ENCODE measurements at regions not wholly inside any gene's neighbourhood (a gene's known extent, or its start where the extent isn't known, plus 50 kb on each side); places are given as distances from the start of the nearest gene placed in this dataset.

DNA sequence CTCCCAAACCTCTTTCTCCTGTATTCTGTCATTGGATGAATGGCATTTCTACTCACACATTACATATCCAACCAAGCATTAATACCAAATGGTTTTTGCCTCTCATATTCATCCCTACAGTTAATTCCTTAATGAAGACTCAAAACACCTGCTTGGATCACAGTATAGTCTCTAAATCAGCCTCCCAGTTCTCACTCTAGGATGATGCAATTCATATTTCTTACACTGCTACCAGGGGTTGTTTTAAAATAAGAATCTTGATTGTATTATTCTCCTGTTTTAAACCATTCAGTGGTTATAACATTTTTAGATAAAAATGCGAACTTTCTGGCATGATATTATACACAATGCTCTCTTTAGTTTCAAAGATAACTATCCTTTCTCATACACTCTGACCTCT lies 281.4 kb upstream of the ZEB2 start:
- Histone ChIP-seq H3K4me1 (no peaks in the 10 kb centered on the region), H3K27me3 (no peaks in the 10 kb centered on the region), H3K4me3 (no peak overlapping the region), H3K27ac (no peak overlapping the region), H3K36me3 (ENCODE audit: low read depth, missing control alignments) (no peaks in the 10 kb centered on the region), H3K9me3 (no peaks in the 10 kb centered on the region)
- DNase-seq, result no peak
- no peak for TF ChIP-seq POLR2A (IDR thresholded peaks at IDR 0.05)
- TF ChIP-seq, protein P1, sequence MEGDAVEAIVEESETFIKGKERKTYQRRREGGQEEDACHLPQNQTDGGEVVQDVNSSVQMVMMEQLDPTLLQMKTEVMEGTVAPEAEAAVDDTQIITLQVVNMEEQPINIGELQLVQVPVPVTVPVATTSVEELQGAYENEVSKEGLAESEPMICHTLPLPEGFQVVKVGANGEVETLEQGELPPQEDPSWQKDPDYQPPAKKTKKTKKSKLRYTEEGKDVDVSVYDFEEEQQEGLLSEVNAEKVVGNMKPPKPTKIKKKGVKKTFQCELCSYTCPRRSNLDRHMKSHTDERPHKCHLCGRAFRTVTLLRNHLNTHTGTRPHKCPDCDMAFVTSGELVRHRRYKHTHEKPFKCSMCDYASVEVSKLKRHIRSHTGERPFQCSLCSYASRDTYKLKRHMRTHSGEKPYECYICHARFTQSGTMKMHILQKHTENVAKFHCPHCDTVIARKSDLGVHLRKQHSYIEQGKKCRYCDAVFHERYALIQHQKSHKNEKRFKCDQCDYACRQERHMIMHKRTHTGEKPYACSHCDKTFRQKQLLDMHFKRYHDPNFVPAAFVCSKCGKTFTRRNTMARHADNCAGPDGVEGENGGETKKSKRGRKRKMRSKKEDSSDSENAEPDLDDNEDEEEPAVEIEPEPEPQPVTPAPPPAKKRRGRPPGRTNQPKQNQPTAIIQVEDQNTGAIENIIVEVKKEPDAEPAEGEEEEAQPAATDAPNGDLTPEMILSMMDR (IDR thresholded peaks at IDR 0.05), result no peak
- intact Hi-C loops (cut with DNase I; ENCODE audit: low total_unique reads), result no loop called here
- 62 to 89% methylated on average over 1 of the region's 1 CpG for WGBS, 2 donors

DNA sequence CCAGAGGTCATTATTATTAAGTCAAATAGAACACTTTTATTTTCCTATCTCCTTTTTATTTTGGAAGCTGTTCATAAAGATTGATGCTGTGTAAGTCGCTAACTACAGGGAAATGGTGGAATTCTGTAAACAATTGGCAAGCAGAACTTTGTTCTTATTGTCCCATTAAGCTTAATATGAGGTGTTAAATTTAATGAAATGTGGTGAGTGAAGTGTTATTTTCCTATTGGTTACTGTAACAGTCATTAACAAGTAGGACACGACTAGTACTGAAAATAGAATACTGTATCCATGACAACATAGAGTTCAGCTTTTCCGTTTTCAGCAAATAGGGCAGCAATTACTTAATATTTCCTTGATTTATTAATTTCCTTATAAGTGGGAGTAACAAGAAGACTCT lies 279.1 kb upstream of the ZEB2 start:
- TF ChIP-seq POLR2A (IDR thresholded peaks at IDR 0.05), result no peak
- TF ChIP-seq, protein P1 (IDR thresholded peaks at IDR 0.05), result no peak
- H3K4me1 ChIP-seq, result no peaks in the 10 kb centered on the region
- no peak overlapping the region for H3K4me3 ChIP-seq
- no peaks in the 10 kb centered on the region for H3K9me3 ChIP-seq
- no peak for DNase-seq
- intact Hi-C loops (cut with DNase I; ENCODE audit: low total_unique reads), result no loop called here
- H3K36me3 ChIP-seq (ENCODE audit: low read depth, missing control alignments), result no peaks in the 10 kb centered on the region
- 52 to 66% methylated on average over 3 of the region's 3 CpGs for WGBS, 2 donors
- H3K27me3 ChIP-seq, result no peaks in the 10 kb centered on the region
- H3K27ac ChIP-seq, result no peak overlapping the region

GRCh38 chr2:144798034-144798433 lies 278.1 kb upstream of the ZEB2 start:
- H3K4me3 ChIP-seq, result no peak overlapping the region
- DNase-seq, result no peak
- no peaks in the 10 kb centered on the region for H3K36me3 ChIP-seq (ENCODE audit: low read depth, missing control alignments)
- TF ChIP-seq, protein P1 (IDR thresholded peaks at IDR 0.05), result no peak
- TF ChIP-seq POLR2A (IDR thresholded peaks at IDR 0.05), result no peak
- no peaks in the 10 kb centered on the region for H3K27me3 ChIP-seq
- intact Hi-C loops (cut with DNase I; ENCODE audit: low total_unique reads), result no loop called here
- no peak overlapping the region for H3K27ac ChIP-seq
- 82 to 95% methylated on average over 2 of the region's 2 CpGs for WGBS, 2 donors
- no peaks in the 10 kb centered on the region for H3K4me1 ChIP-seq
- no peaks in the 10 kb centered on the region for H3K9me3 ChIP-seq

GRCh38 chr2:144796936-144797335 lies 277.0 kb upstream of the ZEB2 start:
- 50 to 53% methylated on average over 3 of the region's 3 CpGs for WGBS, 2 donors
- Histone ChIP-seq H3K27me3 (no peaks in the 10 kb centered on the region), H3K36me3 (ENCODE audit: low read depth, missing control alignments) (no peaks in the 10 kb centered on the region), H3K4me3 (no peak overlapping the region), H3K4me1 (no peaks in the 10 kb centered on the region), H3K9me3 (no peaks in the 10 kb centered on the region), H3K27ac (no peak overlapping the region)
- intact Hi-C loops (cut with DNase I; ENCODE audit: low total_unique reads), result no loop called here
- no peak for DNase-seq
- TF ChIP-seq, protein P1 (IDR thresholded peaks at IDR 0.05), result no peak
- TF ChIP-seq POLR2A (IDR thresholded peaks at IDR 0.05), result no peak

- TF ChIP-seq POLR2A (IDR thresholded peaks at IDR 0.05), result no peak
- TF ChIP-seq, protein P1 (IDR thresholded peaks at IDR 0.05), result no peak
- WGBS, 2 donors, result 48 to 63% methylated on average over 2 of the region's 2 CpGs
- DNase-seq, result no peak
- H3K27me3 ChIP-seq, result no peaks in the 10 kb centered on the region
- intact Hi-C loops (cut with DNase I; ENCODE audit: low total_unique reads), result no loop called here
- H3K27ac ChIP-seq, result no peak overlapping the region
- H3K4me3 ChIP-seq, result no peak overlapping the region
- no peaks in the 10 kb centered on the region for H3K36me3 ChIP-seq (ENCODE audit: low read depth, missing control alignments)
- no peaks in the 10 kb centered on the region for H3K4me1 ChIP-seq
- H3K9me3 ChIP-seq, result no peaks in the 10 kb centered on the region
These were observed 276.2 kb upstream of the ZEB2 start for GRCh38 chr2:144796164-144796563.

All from testis (tissue), 2 donors.